ENCODE measurements at regions not wholly inside any gene's neighbourhood (a gene's known extent, or its start where the extent isn't known, plus 50 kb on each side); places are given as distances from the start of the nearest gene placed in this dataset.
A peak's percentile ranks its signal among the peaks of the same experiment; 100 is the strongest.

GRCh38 chr2:147558620-147559019, 286.2 kb upstream of the ACVR2A start:
- H3K9ac ChIP-seq (ENCODE audit: low read length in 3 of 3) = no peak overlapping the region
- no peaks in the 10 kb centered on the region for H3K36me3 ChIP-seq (ENCODE audit: control insufficient read depth in 2 of 3, insufficient read depth in 3 of 3, low read length in 3 of 3)
- H3K9me3 ChIP-seq (ENCODE audit: control insufficient read depth in 2 of 3, insufficient read depth in 1 of 3, low read length in 3 of 3) = no peaks in the 10 kb centered on the region
- peak overlapping the region in 1 of 3 donors; percentile 4 for H3K4me3 ChIP-seq (ENCODE audit: low read length in 3 of 3)
- H3K27me3 ChIP-seq (ENCODE audit: control insufficient read depth, insufficient read depth, low read length) = no peaks in the 10 kb centered on the region
- intact Hi-C loops (cut with DNase I) = no loop called here
- FAIRE-seq = no peak
- no peaks in the 10 kb centered on the region for H3K4me1 ChIP-seq (ENCODE audit: control insufficient read depth in 2 of 3, insufficient read depth in 2 of 3, low read depth in 1 of 3, low read length in 3 of 3)
- H3K27ac ChIP-seq (ENCODE audit: low read depth in 2 of 2, low read length in 2 of 2) = no peak overlapping the region
- no peak for DNase-seq
- TF ChIP-seq CTCF (IDR thresholded peaks at IDR 0.05; ENCODE audit: borderline replicate concordance, extremely low read depth, insufficient read depth) = no peak

- FAIRE-seq (no peak), DNase-seq (no peak)
- Histone ChIP-seq H3K36me3 (ENCODE audit: control insufficient read depth in 2 of 3, insufficient read depth in 3 of 3, low read length in 3 of 3) (no peaks in the 10 kb centered on the region), H3K9ac (ENCODE audit: low read length in 3 of 3) (no peak overlapping the region), H3K27ac (ENCODE audit: low read depth in 2 of 2, low read length in 2 of 2) (no peak overlapping the region), H3K27me3 (ENCODE audit: control insufficient read depth, insufficient read depth, low read length) (no peaks in the 10 kb centered on the region), H3K4me1 (ENCODE audit: control insufficient read depth in 2 of 3, insufficient read depth in 2 of 3, low read depth in 1 of 3, low read length in 3 of 3) (no peaks in the 10 kb centered on the region), H3K9me3 (ENCODE audit: control insufficient read depth in 2 of 3, insufficient read depth in 1 of 3, low read length in 3 of 3) (no peaks in the 10 kb centered on the region), H3K4me3 (ENCODE audit: low read length in 3 of 3) (no peak overlapping the region)
- TF ChIP-seq CTCF (IDR thresholded peaks at IDR 0.05; ENCODE audit: borderline replicate concordance, extremely low read depth, insufficient read depth) = no peak
- intact Hi-C loops (cut with DNase I) = no loop called here
Observed at GRCh38 chr2:147554521-147555107, 290.2 kb upstream of the ACVR2A start.

- H3K9ac ChIP-seq (ENCODE audit: low read length in 3 of 3) = no peak overlapping the region
- no peak overlapping the region for H3K27ac ChIP-seq (ENCODE audit: low read depth in 2 of 2, low read length in 2 of 2)
- H3K27me3 ChIP-seq (ENCODE audit: control insufficient read depth, insufficient read depth, low read length) = no peaks in the 10 kb centered on the region
- DNase-seq = no peak
- no peaks in the 10 kb centered on the region for H3K36me3 ChIP-seq (ENCODE audit: control insufficient read depth in 2 of 3, insufficient read depth in 3 of 3, low read length in 3 of 3)
- no peak for FAIRE-seq
- no peaks in the 10 kb centered on the region for H3K9me3 ChIP-seq (ENCODE audit: control insufficient read depth in 2 of 3, insufficient read depth in 1 of 3, low read length in 3 of 3)
- no peaks in the 10 kb centered on the region for H3K4me1 ChIP-seq (ENCODE audit: control insufficient read depth in 2 of 3, insufficient read depth in 2 of 3, low read depth in 1 of 3, low read length in 3 of 3)
- no peak overlapping the region for H3K4me3 ChIP-seq (ENCODE audit: low read length in 3 of 3)
- TF ChIP-seq CTCF (IDR thresholded peaks at IDR 0.05; ENCODE audit: borderline replicate concordance, extremely low read depth, insufficient read depth) = no peak
- intact Hi-C loops (cut with DNase I) = no loop called here
Observed at GRCh38 chr2:147553775-147554271, 291.0 kb upstream of the ACVR2A start.

Measured in kidney (tissue), 13 donors.